GM11168 (cell line): ENCODE measurements at regions not wholly inside any gene's neighbourhood (a gene's known extent, or its start where the extent isn't known, plus 50 kb on each side); places are given as distances from the start of the nearest gene placed in this dataset.
"Not testable (repeated sequence)": the region's sequence is repeated elsewhere in the genome, so short reads cannot be mapped to it uniquely, and the experiment has no call there.

Experiments
- in situ Hi-C: fragments of 300-500 bp; cut with MboI; formaldehyde crosslinking; loops from one replicate; pipeline ENCODE4 v1.12.0; 2022; ENCODE audit warnings: low sequenced_read_pairs; ENCODE audit not compliant: unreplicated experiment

GRCh38 chr6:112997421-112998085 lies 650.4 kb downstream of the RFPL4B start:
- in situ Hi-C loops: no loop called here

GRCh38 chr6:113004054-113004453 lies 656.9 kb downstream of the RFPL4B start:
- in situ Hi-C loops: no loop called here

- in situ Hi-C loops: no loop called here
These were observed 657.5 kb downstream of the RFPL4B start for GRCh38 chr6:113004470-113005270.

- in situ Hi-C loops: no loop called here
These were observed 659.4 kb downstream of the RFPL4B start for GRCh38 chr6:113006494-113006893.

- in situ Hi-C loops: no loop called here
These were observed 662.6 kb downstream of the RFPL4B start for GRCh38 chr6:113009682-113010081.

- in situ Hi-C loops: no loop called here
These were observed 663.3 kb downstream of the RFPL4B start for GRCh38 chr6:113010196-113010989.

GRCh38 chr6:113011389-113011788 lies 664.3 kb downstream of the RFPL4B start:
- in situ Hi-C loops: no loop called here

- in situ Hi-C loops: no loop called here
These were observed 664.7 kb downstream of the RFPL4B start for GRCh38 chr6:113011801-113012200.

GRCh38 chr6:113015249-113015648 lies 668.1 kb downstream of the RFPL4B start:
- in situ Hi-C loops: no loop called here

GRCh38 chr6:113017353-113017752 lies 670.2 kb downstream of the RFPL4B start:
- in situ Hi-C loops: no loop called here

- in situ Hi-C loops: no loop called here
These were observed 671.4 kb downstream of the RFPL4B start for GRCh38 chr6:113018351-113019151.

- in situ Hi-C loops: no loop called here
These were observed 672.0 kb downstream of the RFPL4B start for GRCh38 chr6:113019176-113019575.

GRCh38 chr6:113027780-113028179 lies 680.6 kb downstream of the RFPL4B start:
- in situ Hi-C loops: no loop called here

- in situ Hi-C loops: not testable (repeated sequence)
These were observed 682.0 kb downstream of the RFPL4B start for GRCh38 chr6:113029161-113029560.

- in situ Hi-C loops: no loop called here
These were observed 684.6 kb downstream of the RFPL4B start for GRCh38 chr6:113031591-113032238.

GRCh38 chr6:113039005-113039404 lies 691.9 kb downstream of the RFPL4B start:
- in situ Hi-C loops: no loop called here

- in situ Hi-C loops: no loop called here
These were observed 700.0 kb downstream of the RFPL4B start for GRCh38 chr6:113047148-113047547.

GRCh38 chr6:113047932-113048331 lies 700.8 kb downstream of the RFPL4B start:
- in situ Hi-C loops: no loop called here

- in situ Hi-C loops: no loop called here
These were observed 701.6 kb downstream of the RFPL4B start for GRCh38 chr6:113048741-113049140.

GRCh38 chr6:113049190-113049589 lies 702.1 kb downstream of the RFPL4B start:
- in situ Hi-C loops: no loop called here
